ENCODE measurements at regions not wholly inside any gene's neighbourhood (a gene's known extent, or its start where the extent isn't known, plus 50 kb on each side); places are given as distances from the start of the nearest gene placed in this dataset.

DNA sequence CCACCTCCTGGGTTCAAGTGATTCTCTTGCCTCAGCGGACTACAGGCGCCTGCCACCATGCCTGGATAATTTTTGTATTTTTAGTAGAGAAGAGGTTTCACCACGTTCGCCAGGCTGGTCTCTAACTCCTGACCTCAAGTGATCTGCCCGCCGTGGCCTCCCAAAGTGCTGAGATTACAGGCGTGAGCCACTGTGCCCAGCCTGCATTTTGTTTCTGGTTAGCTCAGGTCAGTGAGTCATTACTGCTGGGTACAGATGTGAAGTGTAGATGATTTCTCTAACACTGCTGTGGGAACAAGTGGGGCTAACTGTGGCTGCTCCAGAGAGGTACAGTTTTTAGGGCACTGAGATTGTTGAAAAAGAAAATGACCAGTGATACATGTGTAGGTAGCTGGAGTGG is 188.6 kb downstream of the PRL start:
- DNase-seq (ENCODE audit: low read depth, low spot score) (no peak), FAIRE-seq (no peak)
- Histone ChIP-seq H3K79me2 (ENCODE audit: control insufficient read depth, insufficient read depth, low read length) (no peaks in the 10 kb centered on the region), H3K27ac (ENCODE audit: control insufficient read depth, insufficient read depth, low read length) (no peak overlapping the region), H3K4me1 (ENCODE audit: control insufficient read depth, extremely low read depth, insufficient read depth, low read length) (no peaks in the 10 kb centered on the region), H3K27me3 (ENCODE audit: control insufficient read depth, extremely low read depth, insufficient read depth, low read length) (no peaks in the 10 kb centered on the region), H2AFZ (ENCODE audit: control insufficient read depth, low read length) (no peak overlapping the region), H3K4me2 (ENCODE audit: control insufficient read depth, extremely low read depth, insufficient read depth, low read depth, low read length) (no peak overlapping the region), H3K9me1 (ENCODE audit: control insufficient read depth, extremely low read depth, insufficient read depth, low read length) (no peaks in the 10 kb centered on the region), H4K20me1 (ENCODE audit: control insufficient read depth, extremely low read depth, insufficient read depth, low read length) (no peaks in the 10 kb centered on the region), H3K9ac (ENCODE audit: control insufficient read depth, extremely low read depth, insufficient read depth, low read length) (no peak overlapping the region), H3K9me3 (ENCODE audit: control insufficient read depth, low read depth, low read length) (no peaks in the 10 kb centered on the region), H3K4me3 (ENCODE audit: control insufficient read depth in 2 of 3, extremely low read depth in 1 of 3, insufficient read depth in 2 of 3, low read depth in 1 of 3, low read length in 3 of 3) (no peak overlapping the region), H3K36me3 (ENCODE audit: control insufficient read depth in 2 of 2, extremely low read depth in 1 of 2, insufficient read depth in 2 of 2, low read length in 2 of 2) (no peaks in the 10 kb centered on the region)
- TF ChIP-seq, protein P1, sequence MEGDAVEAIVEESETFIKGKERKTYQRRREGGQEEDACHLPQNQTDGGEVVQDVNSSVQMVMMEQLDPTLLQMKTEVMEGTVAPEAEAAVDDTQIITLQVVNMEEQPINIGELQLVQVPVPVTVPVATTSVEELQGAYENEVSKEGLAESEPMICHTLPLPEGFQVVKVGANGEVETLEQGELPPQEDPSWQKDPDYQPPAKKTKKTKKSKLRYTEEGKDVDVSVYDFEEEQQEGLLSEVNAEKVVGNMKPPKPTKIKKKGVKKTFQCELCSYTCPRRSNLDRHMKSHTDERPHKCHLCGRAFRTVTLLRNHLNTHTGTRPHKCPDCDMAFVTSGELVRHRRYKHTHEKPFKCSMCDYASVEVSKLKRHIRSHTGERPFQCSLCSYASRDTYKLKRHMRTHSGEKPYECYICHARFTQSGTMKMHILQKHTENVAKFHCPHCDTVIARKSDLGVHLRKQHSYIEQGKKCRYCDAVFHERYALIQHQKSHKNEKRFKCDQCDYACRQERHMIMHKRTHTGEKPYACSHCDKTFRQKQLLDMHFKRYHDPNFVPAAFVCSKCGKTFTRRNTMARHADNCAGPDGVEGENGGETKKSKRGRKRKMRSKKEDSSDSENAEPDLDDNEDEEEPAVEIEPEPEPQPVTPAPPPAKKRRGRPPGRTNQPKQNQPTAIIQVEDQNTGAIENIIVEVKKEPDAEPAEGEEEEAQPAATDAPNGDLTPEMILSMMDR (optimal IDR thresholded peaks at IDR 0.05 in 1 of 3, IDR thresholded peaks at IDR 0.05 in 1 of 3, conservative IDR thresholded peaks at IDR 0.05 in 1 of 3; ENCODE audit: extremely low read depth in 1 of 3, insufficient read depth in 2 of 3, low read length in 3 of 3) = no peak
- no peak for TF ChIP-seq EZH2 (IDR thresholded peaks at IDR 0.05; ENCODE audit: low read length)
- dilution Hi-C loops (cut with MboI; ENCODE audit: extremely low pct_ligation_motif_present, low sequenced_read_pairs) = no loop called here

DNA sequence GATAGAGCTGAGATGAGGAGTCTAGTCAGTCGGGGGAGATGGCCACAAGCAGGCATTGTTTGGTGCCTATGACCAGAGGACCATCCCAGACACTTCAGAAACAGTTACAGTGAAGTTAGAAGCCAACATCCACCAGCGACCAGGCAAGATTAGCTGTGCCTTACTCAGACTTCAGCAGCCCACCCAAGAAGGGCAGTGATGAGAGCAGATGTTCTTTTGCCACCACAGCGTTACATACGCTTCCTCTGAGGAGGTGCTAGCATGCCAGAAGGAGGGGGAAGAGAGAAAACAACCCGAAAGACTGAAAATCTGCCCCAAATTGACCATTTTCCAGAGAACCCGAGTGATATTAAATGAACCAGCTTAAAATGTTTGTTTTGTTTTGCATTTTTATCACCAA is 186.8 kb downstream of the PRL start:
- no peaks in the 10 kb centered on the region for H3K36me3 ChIP-seq (ENCODE audit: control insufficient read depth in 2 of 2, extremely low read depth in 1 of 2, insufficient read depth in 2 of 2, low read length in 2 of 2)
- H3K4me1 ChIP-seq (ENCODE audit: control insufficient read depth, extremely low read depth, insufficient read depth, low read length) = no peaks in the 10 kb centered on the region
- no peaks in the 10 kb centered on the region for H4K20me1 ChIP-seq (ENCODE audit: control insufficient read depth, extremely low read depth, insufficient read depth, low read length)
- H3K27me3 ChIP-seq (ENCODE audit: control insufficient read depth, extremely low read depth, insufficient read depth, low read length) = no peaks in the 10 kb centered on the region
- H2AFZ ChIP-seq (ENCODE audit: control insufficient read depth, low read length) = no peak overlapping the region
- no peak overlapping the region for H3K9ac ChIP-seq (ENCODE audit: control insufficient read depth, extremely low read depth, insufficient read depth, low read length)
- FAIRE-seq (no peak), DNase-seq (ENCODE audit: low read depth, low spot score) (no peak)
- dilution Hi-C loops (cut with MboI; ENCODE audit: extremely low pct_ligation_motif_present, low sequenced_read_pairs) = no loop called here
- no peaks in the 10 kb centered on the region for H3K9me1 ChIP-seq (ENCODE audit: control insufficient read depth, extremely low read depth, insufficient read depth, low read length)
- H3K79me2 ChIP-seq (ENCODE audit: control insufficient read depth, insufficient read depth, low read length) = no peaks in the 10 kb centered on the region
- H3K4me2 ChIP-seq (ENCODE audit: control insufficient read depth, extremely low read depth, insufficient read depth, low read depth, low read length) = no peak overlapping the region
- H3K9me3 ChIP-seq (ENCODE audit: control insufficient read depth, low read depth, low read length) = no peaks in the 10 kb centered on the region
- no peak overlapping the region for H3K27ac ChIP-seq (ENCODE audit: control insufficient read depth, insufficient read depth, low read length)
- no peak overlapping the region for H3K4me3 ChIP-seq (ENCODE audit: control insufficient read depth in 2 of 3, extremely low read depth in 1 of 3, insufficient read depth in 2 of 3, low read depth in 1 of 3, low read length in 3 of 3)
- TF ChIP-seq EZH2 (IDR thresholded peaks at IDR 0.05; ENCODE audit: low read length) = no peak
- TF ChIP-seq, protein P1 (optimal IDR thresholded peaks at IDR 0.05 in 1 of 3, IDR thresholded peaks at IDR 0.05 in 1 of 3, conservative IDR thresholded peaks at IDR 0.05 in 1 of 3; ENCODE audit: extremely low read depth in 1 of 3, insufficient read depth in 2 of 3, low read length in 3 of 3) = no peak

All from keratinocyte (primary cell).